ENCODE measurements at regions not wholly inside any gene's neighbourhood (a gene's known extent, or its start where the extent isn't known, plus 50 kb on each side); places are given as distances from the start of the nearest gene placed in this dataset.

DNA sequence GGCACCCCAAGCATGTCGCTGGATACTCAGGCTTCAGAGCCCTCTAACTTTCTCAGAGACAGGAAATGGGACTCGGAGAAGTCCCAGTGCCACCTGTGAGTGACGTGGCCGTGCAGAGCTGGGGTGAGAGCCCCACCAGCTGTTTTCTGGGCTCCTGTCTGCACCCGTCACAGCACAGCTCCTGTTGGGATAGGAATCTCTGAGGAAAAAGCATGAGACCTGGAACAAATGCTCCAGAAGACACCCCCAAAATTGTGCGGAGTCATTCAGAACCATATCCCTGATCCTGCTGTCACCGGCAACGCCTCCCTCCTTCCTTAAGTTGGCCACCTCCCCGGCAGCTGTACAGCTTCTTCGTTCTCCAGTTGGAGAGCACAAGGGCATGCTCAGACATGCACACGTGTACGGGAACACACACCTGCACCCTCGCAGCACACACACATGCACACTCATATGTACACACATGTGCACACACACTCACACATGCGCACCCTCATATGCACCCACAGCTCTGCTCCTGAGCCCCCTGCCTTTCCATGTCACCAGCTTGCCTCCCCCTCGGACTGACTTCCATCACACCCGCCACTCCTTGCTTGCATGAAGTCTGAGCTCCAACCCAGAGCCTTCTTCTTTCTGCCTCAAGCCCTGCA is 1430.0 kb downstream of the BRD1 start:
- DNase-seq (ENCODE audit: low spot score) = no peak

DNA sequence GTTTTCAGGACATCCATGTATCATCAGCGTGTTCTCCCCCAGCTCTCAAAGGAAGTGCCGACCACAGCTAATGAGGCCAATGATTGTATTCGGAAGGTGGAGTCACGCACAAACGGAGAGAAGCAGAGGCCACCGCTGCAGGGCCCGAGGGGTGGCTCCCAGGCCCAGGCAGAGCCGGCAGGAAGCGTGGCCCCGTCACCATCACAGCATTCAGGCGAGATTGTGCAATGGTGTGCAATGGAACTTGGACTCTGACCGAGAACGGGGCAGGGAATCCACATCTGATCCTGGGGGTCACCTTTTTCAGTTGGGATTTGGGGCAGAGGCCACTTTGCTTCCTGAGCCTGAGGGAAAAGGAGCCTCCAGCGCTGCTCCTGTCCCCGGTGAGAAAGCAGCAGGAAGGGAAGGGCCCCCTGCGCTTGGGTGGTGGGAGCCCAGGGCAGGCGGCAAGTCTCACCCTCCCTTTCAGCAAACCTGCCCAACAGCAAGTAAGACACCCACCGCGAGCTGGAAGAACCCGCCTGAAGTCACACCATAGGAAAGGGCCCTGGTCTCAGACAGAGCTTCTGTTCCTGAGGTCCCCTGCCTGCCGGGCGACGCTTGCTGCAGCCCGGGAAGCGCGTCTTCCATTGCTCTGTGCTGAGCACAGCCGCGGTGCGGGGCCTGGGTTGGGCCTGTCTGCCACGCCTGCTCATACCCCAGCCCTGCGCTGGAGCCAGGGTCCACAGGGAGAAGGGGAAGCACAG is 1430.7 kb downstream of the BRD1 start:
- DNase-seq (ENCODE audit: low spot score) = no peak

DNA sequence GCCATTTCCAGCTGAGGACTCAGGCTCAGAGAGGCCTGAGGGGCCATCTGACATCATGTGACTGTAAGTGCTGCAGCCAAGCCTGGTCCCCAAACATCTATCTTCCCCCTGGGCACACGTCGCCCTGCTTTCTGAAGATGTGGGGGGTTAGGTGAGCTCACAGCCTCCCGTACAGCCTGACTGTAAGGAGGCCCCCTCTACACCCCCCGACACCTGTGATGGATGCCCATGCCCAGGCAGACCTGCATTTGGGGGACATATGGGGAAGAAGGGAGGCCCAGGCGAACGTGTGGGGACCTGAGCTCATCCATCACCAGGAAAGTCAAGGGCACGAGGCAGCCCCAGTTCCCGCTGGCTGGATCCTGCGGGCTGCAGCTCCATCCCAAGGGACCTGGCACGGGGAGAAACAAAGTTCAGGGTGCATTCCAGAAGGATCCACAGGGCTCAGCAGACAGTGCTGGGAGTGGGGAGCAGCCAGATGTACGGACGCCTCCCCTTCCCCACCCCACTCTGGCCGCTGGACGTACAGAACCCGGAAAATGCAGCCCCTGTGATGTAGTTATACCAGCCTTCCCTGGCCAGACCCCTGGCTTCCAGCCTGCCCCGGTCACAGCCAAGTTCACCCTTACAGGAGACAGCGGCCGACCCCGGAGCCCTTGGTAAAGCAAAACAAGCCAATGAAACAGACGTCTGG is 1431.4 kb downstream of the BRD1 start:
- no peak for DNase-seq (ENCODE audit: low spot score)

DNA sequence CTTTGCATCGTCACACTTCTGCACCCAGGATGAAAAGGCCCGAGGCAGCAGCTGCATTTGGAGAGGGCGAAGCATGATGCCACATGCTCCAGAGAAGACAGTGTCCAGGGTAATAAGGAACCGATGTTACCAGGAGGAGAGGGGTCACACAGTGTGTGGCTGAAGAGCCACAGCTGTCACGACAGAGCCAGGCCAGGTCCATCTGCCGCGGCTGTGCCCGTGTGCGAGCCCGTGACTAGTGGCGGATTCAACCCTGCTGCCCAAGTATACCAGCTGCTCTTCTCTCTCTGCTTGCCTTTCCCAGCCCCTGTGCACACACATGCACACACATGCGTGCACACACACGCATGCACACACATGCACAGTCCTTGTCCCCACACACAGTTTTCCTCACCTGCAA is 1432.5 kb downstream of the BRD1 start:
- no peak for DNase-seq (ENCODE audit: low spot score)

DNA sequence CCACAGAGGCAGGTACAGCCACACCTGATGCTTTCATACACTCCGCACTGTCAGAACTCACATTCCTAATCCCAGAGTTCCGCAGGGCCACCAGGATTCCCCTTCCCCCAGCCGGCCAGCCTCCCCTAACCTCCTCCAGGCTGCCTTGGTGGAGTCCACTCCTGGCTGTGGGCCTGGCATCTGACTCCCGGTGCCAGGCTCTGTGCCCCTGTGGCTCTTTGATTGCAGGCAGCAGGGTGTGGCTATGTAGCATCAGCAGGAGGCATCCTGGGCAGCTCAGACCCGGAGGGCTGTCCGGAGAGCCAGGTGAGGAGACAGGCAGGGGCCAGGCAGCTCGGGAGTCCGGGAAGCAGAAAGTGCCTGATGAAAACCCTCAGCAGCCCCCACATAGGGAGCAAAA is 1432.9 kb downstream of the BRD1 start:
- no peak for DNase-seq (ENCODE audit: low spot score)

DNA sequence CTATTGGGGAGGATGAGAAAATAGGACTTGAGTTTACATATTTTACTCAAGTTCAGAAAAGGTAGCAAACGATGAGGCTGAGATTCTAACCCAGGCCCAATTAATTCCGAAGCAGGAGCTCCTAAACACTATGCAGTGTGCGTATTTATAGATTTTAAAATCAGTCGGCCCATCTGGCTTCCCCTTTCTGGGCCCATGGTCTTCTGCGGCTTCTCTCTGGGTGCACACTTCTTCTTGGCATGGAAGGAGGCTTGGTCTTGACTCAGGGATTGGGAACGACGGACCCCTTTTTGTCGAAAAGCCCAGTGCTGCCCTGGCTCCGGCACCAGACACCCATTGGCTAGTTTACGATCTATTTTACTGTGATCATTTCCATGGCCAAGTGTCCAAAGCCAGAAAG is 1433.8 kb downstream of the BRD1 start:
- DNase-seq (ENCODE audit: low spot score) = no peak

DNA sequence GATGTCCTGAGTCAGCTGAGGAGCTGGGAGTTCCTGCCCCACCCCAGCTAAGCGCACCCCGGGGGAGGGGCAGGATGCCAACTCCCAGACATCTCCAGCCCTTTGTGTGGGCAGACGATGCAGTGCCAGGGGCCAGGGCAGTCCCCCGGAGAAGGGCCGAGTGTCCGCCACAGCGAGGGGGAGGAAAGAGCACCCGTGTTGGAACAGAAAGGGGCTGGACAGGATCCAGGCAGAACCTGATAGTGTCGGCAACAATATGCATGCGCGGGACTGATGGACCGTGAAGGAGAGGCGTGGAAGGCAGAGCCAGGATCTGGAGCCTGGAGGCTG is 1434.7 kb downstream of the BRD1 start:
- DNase-seq (ENCODE audit: low spot score) = no peak

DNA sequence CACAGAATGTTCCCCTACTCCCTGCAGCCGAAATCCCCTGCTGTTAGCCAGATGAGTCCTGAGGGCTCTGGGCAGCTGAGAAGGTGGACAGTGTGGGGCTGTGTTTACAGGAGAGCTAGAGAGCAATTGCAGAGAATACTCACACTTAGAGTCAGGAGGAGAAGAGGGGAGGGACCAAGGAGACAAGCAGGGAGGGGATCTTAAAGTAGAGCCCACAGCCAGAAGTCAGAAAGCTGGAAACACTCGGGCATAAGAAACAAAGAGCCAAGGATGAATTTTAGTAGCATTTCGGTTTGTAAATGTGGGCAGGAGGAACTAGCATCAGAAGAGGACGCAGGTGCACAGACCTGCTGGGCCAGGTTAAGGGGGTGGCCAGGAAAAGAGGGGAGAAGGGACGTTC is 1435.9 kb downstream of the BRD1 start:
- no peak for DNase-seq (ENCODE audit: low spot score)

DNA sequence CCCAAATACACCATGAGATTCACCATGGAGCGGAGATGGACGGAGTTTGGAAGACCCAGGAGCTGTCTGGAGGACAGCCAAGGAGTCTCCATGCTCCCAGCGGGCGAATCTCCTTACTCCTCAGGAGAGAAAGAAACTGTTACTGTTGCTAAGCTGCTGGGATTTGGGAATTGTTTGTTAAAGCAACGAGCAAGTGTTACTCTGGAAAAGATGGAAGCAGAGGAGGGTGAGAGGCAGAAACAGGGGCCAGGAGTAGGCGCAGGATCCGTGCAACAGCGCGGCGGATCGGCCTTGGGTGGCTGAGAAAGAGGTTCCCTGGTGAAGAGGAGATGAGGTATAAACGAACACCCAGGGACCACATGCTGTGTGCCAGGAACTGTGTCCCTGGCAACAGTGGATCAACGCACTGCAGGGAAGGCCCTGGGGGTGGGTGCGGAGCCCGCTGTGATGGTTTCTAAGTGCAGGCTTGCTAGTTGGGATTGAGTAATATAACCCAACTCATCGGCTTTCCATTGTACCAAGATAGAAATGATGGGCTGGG is 1436.4 kb downstream of the BRD1 start:
- DNase-seq (ENCODE audit: low spot score) = no peak

DNA sequence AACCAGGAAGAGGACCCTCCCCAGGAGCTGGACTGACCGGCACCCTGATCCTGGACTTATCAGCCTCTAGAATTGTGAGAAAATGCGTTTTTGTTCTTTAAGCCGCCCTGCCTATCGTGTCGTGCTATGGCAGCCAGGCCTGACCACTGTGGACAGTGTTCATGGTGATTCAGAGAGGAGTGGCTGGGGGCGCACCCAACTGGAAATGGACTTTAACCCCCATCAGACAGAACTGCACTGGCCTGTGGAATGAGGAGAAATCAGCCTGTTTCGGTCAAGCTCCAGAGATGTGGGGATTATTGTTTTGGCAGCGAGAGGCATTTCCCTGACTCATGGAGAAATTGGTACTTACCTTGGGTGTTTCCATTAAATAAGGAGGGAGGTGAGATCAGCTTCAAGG is 1437.8 kb downstream of the BRD1 start:
- no peak for DNase-seq (ENCODE audit: low spot score)

DNA sequence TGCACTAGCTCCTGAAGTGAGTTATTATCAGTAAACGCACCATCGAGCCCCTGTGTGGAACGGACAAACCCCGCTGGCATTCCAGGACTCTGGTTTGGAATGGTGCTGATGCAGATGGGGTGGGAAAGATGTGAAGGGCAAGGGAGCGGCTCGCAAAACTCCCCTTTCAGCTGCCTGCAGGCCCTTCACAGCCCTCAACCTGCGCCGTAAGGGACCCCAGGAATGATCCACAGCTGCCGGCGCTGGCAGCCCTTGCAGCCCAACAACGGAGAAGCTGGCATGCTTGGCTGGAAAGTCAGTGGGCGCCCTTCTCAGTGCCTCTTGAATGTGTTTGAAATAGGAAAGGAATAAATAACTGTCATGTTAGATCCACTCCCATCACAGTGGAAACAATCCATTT is 1445.5 kb downstream of the BRD1 start:
- no peak for DNase-seq (ENCODE audit: low spot score)

DNA sequence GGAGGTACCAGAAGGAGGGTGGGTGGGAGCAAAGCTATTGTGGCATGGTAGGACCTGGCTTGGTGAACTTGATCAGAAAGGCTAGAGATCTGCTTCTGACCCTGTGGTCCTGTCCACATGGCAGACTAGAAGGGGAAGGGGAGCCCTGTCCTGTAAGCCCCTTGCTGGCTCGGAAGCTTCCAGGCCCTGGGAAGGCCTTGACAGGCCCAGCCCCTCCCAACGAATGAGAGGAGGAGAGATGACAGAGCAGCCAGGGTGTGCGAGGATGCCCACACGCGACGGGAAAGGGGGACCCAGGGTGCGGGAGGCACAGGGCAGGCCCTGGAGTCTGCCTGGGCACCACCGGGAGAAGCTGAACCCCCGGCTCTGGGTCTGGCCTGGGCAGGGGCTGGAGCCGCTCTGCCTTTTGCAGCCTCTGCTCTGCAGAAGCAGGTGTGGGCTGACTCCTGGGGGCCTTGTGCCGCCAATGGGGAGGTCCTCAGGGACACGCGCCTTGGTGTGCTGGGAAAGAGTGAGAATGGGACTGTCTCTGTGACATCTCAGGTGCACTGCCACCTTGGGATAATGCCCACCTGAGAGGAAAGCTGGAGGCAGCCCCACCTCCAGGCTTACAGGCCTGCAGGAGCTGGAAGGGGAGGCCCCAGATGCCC is 1447.5 kb downstream of the BRD1 start:
- no peak for DNase-seq (ENCODE audit: low spot score)

DNA sequence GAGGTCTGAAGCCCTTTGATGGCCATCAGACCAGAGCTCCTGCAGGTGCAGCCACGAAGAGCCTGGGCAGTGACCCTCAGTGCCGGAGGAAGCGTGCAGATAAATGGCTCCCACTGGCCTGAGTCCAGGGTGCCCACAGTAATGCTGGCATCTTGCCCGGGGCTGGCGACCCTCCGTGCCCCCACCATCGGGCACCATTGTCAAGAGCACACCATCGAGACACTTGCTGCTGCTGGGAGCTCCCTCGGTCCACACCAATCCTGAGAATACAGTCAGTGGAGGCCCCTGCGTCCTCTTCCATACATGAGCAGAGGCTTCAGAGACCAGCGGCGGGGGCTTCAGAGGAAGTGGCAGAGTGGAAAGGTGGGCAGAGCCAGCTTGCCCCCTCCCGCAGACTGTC is 1448.3 kb downstream of the BRD1 start:
- DNase-seq (ENCODE audit: low spot score) = no peak

DNA sequence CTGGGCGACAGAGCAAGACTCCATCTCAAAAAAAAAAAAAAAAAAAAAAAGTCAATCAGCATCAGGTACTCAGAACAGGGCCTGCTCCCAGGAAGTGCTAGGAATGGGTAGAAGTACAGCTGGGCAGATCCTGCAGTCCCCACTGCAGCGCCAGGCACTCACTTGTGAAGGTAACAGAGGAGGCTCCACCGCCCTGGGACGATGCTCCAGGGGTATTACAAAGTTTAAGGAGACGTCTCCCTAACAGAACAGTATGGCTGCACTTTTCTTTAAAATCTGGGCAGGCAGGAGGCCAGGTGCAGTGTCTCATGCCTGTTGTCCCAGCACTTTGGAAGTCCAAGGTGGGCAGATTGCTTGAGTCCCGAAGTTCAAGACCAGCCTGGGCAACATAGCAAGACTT is 1449.0 kb downstream of the BRD1 start:
- no peak for DNase-seq (ENCODE audit: low spot score)

DNA sequence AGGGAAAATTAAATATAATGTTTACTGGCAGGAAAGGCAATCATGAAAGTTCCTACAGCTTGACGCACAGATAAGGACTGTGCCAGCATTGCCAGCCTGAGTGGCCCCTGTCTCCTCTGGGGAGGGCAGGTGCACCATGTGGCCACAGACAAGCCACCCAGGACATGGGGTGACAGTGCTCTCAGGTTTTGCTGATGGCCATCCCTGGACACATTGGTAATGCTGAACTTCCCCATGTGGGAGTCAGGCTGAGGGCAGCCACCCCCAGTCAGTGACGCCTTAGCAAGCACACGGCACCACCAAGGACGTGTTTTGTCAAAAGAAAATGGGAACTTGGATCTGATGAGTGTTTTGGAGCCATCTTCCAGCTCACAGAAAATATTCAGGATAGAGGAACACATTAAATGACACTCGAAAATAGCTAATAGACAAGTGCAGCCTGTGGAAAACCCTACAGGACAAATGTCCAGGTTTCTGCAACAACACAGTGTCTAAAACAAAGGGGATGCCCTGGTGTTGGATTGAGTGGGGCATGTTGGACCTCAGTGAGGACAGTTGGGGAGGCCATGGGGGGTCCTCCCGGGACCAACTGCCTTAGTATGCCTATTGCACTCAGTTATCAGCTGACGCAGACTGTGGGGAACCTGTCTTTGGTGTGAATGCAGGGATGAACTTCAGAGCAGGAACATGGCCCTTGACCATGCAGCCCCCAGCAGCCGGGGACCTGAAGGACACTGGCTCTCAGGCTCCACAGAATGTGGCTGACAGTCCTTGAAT is 1450.5 kb downstream of the BRD1 start:
- no peak for DNase-seq (ENCODE audit: low spot score)

DNA sequence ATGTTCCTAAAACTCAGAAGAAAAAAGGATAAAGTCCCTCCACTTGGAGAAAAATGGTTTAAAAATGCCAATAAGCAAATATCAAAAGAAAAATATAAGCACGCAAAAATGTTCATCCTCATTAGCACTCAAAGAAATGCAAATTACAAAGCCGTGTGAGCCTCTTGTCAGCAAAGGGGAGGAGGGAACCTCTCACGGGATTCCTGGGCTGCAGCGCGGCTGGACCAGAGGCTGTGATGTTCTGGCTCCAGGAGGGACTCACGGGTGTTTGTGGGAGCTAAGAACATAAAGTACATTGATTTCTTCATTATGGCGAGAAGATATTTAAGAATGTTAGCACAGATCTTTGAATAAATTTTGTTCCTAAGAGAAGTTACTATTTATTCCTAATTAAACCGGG is 1451.2 kb downstream of the BRD1 start:
- no peak for DNase-seq (ENCODE audit: low spot score)

DNA sequence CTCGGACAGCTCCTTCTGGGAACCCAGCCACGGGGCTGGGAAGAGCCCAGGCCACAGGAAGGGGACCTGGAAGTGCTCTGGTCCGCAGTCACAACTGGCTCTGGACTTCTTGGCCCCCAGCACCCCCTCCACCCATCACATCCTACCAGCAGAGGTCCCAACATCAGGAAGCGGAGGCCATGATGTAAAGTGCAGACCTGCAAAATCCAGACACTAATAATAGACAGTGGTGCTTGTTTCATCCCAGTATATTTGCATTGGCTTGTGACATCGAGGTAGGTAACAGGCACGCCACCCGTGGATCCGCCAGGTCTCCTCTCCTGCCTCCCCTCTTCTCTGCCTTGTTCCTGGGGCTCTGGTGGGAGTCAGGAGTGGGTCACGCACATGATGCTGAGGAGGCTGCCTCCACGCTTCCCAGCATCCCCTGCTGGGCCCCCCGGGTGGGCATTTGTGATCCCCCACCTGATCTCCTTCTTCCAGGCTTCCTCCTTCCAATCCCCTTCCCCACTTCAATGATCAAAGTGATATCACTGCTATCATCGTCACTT is 1454.0 kb downstream of the BRD1 start:
- no peak for DNase-seq (ENCODE audit: low spot score)

DNA sequence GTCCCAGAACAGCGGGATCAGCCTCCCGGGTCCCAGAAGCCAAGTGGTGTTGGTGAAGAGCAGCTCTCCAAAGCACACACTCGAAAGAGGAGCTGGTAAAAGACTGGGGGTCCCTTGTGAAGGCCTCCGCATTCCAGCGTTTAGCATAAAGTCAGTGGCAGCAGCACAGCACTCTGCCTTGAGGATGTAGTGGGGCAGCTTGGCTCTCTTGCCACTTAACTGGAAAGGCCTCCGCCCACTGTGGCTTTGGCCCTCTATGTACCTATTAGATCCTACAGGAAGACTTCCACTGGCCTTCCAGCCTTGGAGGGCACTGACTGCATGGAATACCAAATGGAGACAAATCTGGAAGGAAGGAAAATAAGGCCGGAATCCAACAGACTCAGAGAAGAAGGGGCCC is 1455.3 kb downstream of the BRD1 start:
- no peak for DNase-seq (ENCODE audit: low spot score)

DNA sequence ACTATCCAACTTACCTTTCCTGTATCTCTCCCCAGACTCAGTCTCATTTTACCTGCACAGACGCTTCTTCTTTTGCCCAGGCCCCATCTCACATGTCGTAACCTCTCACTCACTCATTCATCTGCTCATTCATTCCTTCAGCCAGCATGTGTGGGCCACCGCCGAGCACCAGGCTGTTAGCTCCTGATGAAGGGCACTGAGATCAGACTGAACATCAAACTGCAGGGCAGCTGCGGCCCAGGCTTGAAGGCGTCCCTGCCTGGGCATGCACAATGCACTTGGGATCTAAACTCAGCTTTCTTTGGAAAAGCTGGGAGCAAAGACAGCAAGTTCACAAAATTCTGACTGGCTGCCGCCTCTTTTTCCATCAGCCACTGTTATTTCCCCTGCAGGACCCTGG is 1456.3 kb downstream of the BRD1 start:
- DNase-seq (ENCODE audit: low spot score) = no peak

DNA sequence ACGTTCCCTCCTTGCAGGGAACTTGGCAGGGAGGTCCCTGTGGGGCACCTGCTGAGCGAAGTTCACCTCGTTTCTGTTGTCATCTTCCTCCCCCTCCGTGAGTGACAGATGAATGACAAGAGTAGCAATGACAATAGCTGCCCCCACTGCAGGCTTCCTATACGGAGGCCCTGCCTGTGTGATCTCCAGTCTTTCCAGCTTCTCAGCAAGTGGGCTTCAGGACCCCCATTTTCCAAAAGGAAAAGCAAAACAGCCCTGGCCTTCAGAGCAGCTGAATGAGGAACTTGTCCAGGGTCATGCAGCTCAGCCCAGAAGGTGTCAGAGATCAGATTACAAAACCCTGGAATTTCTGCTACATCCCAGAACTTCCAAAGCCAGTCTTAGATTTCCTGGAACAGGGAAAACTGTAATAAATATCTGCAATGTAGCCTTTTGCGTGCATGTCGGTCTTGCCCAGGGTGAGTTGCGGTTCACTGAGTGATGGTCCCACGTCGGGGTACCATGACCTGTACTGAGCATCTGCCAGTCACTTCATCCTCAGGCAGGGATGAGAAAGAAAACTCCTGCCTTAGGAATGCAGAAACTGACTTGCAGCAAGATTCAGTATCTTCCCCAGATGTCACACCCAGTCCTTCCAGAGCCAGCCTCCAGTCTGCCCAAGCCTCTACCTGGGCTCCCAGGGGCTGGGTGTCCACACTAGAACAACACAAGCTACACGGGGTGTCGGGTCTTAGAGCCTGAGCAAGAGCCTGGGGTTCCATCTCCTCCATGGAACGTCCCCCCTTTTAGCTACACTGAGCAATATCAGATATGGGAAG is 1457.0 kb downstream of the BRD1 start:
- no peak for DNase-seq (ENCODE audit: low spot score)
